ENCODE measurements at regions not wholly inside any gene's neighbourhood (a gene's known extent, or its start where the extent isn't known, plus 50 kb on each side); places are given as distances from the start of the nearest gene placed in this dataset.

GRCh38 chr4:11735651-11736050 lies 307.0 kb upstream of the HS3ST1 start:
- H4K20me1 ChIP-seq (ENCODE audit: insufficient read depth): no peaks in the 10 kb centered on the region
- H3K9me3 ChIP-seq (ENCODE audit: low read length): no peaks in the 10 kb centered on the region
- H3K9me2 ChIP-seq (ENCODE audit: insufficient read depth, low read length): no peaks in the 10 kb centered on the region
- no peak overlapping the region for H3K4me3 ChIP-seq (ENCODE audit: low read length)
- H3K27ac ChIP-seq (ENCODE audit: low read length): no peak overlapping the region
- no peaks in the 10 kb centered on the region for H3K79me2 ChIP-seq (replicated peaks; ENCODE audit: insufficient read depth, low read length)
- H3K9ac ChIP-seq (ENCODE audit: low read length): no peak overlapping the region
- H3F3A ChIP-seq (ENCODE audit: insufficient read depth, low read length, poor library complexity, severe bottlenecking): no peaks in the 10 kb centered on the region
- H3K4me2 ChIP-seq (ENCODE audit: low read length): no peak overlapping the region
- no peak overlapping the region for H2AFZ ChIP-seq (ENCODE audit: low read depth, low read length)
- H3K27me3 ChIP-seq (ENCODE audit: insufficient read depth, low read depth, low read length): no peaks in the 10 kb centered on the region
- TF ChIP-seq, protein P1, sequence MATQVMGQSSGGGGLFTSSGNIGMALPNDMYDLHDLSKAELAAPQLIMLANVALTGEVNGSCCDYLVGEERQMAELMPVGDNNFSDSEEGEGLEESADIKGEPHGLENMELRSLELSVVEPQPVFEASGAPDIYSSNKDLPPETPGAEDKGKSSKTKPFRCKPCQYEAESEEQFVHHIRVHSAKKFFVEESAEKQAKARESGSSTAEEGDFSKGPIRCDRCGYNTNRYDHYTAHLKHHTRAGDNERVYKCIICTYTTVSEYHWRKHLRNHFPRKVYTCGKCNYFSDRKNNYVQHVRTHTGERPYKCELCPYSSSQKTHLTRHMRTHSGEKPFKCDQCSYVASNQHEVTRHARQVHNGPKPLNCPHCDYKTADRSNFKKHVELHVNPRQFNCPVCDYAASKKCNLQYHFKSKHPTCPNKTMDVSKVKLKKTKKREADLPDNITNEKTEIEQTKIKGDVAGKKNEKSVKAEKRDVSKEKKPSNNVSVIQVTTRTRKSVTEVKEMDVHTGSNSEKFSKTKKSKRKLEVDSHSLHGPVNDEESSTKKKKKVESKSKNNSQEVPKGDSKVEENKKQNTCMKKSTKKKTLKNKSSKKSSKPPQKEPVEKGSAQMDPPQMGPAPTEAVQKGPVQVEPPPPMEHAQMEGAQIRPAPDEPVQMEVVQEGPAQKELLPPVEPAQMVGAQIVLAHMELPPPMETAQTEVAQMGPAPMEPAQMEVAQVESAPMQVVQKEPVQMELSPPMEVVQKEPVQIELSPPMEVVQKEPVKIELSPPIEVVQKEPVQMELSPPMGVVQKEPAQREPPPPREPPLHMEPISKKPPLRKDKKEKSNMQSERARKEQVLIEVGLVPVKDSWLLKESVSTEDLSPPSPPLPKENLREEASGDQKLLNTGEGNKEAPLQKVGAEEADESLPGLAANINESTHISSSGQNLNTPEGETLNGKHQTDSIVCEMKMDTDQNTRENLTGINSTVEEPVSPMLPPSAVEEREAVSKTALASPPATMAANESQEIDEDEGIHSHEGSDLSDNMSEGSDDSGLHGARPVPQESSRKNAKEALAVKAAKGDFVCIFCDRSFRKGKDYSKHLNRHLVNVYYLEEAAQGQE (IDR thresholded peaks at IDR 0.05; ENCODE audit: borderline replicate concordance): no peak
- TF ChIP-seq MXI1 (conservative IDR thresholded peaks at IDR 0.05; ENCODE audit: poor library complexity, severe bottlenecking): no peak
- TF ChIP-seq EZH2 (IDR thresholded peaks at IDR 0.05; ENCODE audit: borderline replicate concordance, insufficient read depth, low read length, poor library complexity, severe bottlenecking): no peak
- TF ChIP-seq, protein P2, sequence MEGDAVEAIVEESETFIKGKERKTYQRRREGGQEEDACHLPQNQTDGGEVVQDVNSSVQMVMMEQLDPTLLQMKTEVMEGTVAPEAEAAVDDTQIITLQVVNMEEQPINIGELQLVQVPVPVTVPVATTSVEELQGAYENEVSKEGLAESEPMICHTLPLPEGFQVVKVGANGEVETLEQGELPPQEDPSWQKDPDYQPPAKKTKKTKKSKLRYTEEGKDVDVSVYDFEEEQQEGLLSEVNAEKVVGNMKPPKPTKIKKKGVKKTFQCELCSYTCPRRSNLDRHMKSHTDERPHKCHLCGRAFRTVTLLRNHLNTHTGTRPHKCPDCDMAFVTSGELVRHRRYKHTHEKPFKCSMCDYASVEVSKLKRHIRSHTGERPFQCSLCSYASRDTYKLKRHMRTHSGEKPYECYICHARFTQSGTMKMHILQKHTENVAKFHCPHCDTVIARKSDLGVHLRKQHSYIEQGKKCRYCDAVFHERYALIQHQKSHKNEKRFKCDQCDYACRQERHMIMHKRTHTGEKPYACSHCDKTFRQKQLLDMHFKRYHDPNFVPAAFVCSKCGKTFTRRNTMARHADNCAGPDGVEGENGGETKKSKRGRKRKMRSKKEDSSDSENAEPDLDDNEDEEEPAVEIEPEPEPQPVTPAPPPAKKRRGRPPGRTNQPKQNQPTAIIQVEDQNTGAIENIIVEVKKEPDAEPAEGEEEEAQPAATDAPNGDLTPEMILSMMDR (IDR thresholded peaks at IDR 0.05; ENCODE audit: poor library complexity, severe bottlenecking): no peak
- no peak for TF ChIP-seq RAD21 (conservative IDR thresholded peaks at IDR 0.05)
- no peak for TF ChIP-seq TAF1 (IDR thresholded peaks at IDR 0.05; ENCODE audit: low read depth)
- TF ChIP-seq SMC3 (conservative IDR thresholded peaks at IDR 0.05; ENCODE audit: poor library complexity): no peak
- TF ChIP-seq EP300 (conservative IDR thresholded peaks at IDR 0.05; ENCODE audit: poor library complexity, severe bottlenecking): no peak
- TF ChIP-seq POLR2AphosphoS5 (IDR thresholded peaks at IDR 0.05): no peak
- no peaks in the 10 kb centered on the region for H3K36me3 ChIP-seq (ENCODE audit: insufficient read depth, low read length)

GRCh38 chr4:11732155-11732554 lies 303.5 kb upstream of the HS3ST1 start:
- Histone ChIP-seq H4K20me1 (ENCODE audit: insufficient read depth) (no peaks in the 10 kb centered on the region), H3K9me2 (ENCODE audit: insufficient read depth, low read length) (no peaks in the 10 kb centered on the region), H3K9ac (ENCODE audit: low read length) (no peak overlapping the region), H3K4me3 (ENCODE audit: low read length) (no peak overlapping the region), H3K27me3 (ENCODE audit: insufficient read depth, low read depth, low read length) (no peaks in the 10 kb centered on the region), H3K4me2 (ENCODE audit: low read length) (no peak overlapping the region), H3F3A (ENCODE audit: insufficient read depth, low read length, poor library complexity, severe bottlenecking) (no peaks in the 10 kb centered on the region), H3K79me2 (replicated peaks; ENCODE audit: insufficient read depth, low read length) (no peaks in the 10 kb centered on the region), H3K9me3 (ENCODE audit: low read length) (no peaks in the 10 kb centered on the region), H2AFZ (ENCODE audit: low read depth, low read length) (no peak overlapping the region), H3K27ac (ENCODE audit: low read length) (no peak overlapping the region), H3K36me3 (ENCODE audit: insufficient read depth, low read length) (no peaks in the 10 kb centered on the region)
- TF ChIP-seq POLR2AphosphoS5 (IDR thresholded peaks at IDR 0.05): no peak
- no peak for TF ChIP-seq TAF1 (IDR thresholded peaks at IDR 0.05; ENCODE audit: low read depth)
- TF ChIP-seq, protein P2 (IDR thresholded peaks at IDR 0.05; ENCODE audit: poor library complexity, severe bottlenecking): no peak
- no peak for TF ChIP-seq EZH2 (IDR thresholded peaks at IDR 0.05; ENCODE audit: borderline replicate concordance, insufficient read depth, low read length, poor library complexity, severe bottlenecking)
- TF ChIP-seq RAD21 (conservative IDR thresholded peaks at IDR 0.05): no peak
- TF ChIP-seq EP300 (conservative IDR thresholded peaks at IDR 0.05; ENCODE audit: poor library complexity, severe bottlenecking): no peak
- TF ChIP-seq SMC3 (conservative IDR thresholded peaks at IDR 0.05; ENCODE audit: poor library complexity): no peak
- TF ChIP-seq MXI1 (conservative IDR thresholded peaks at IDR 0.05; ENCODE audit: poor library complexity, severe bottlenecking): no peak
- TF ChIP-seq, protein P1 (IDR thresholded peaks at IDR 0.05; ENCODE audit: borderline replicate concordance): no peak
